ENCODE measurements at regions not wholly inside any gene's neighbourhood (a gene's known extent, or its start where the extent isn't known, plus 50 kb on each side); places are given as distances from the start of the nearest gene placed in this dataset.
"Not testable (repeated sequence)": the region's sequence is repeated elsewhere in the genome, so short reads cannot be mapped to it uniquely, and the experiment has no call there.

GRCh38 chr11:90343673-90344072, 120.8 kb upstream of the CHORDC1 start:
- peak; percentile 22 to 70 (median 61) for DNase-seq

DNA sequence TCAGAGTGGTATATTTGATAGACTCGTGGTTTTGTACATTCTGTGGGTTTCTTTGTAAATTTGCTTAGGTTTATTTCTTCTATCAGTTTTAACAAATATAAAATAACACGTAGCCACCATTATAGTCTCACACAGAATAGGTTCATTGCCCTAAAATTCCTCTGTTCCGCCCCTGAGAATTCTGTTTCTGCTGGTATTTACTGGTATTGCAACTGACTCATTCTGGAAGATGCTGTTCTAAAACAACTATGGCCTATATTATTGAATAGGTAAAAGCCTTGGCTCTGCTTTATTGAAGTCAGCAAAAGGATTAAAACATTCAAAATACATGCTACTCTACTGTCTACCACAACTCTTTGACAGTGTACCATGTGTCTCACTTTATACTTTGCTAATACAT, 119.1 kb upstream of the CHORDC1 start:
- no peak for DNase-seq

- DNase-seq: no peak
Measured at GRCh38 chr11:90332415-90332814, 109.6 kb upstream of the CHORDC1 start.

- DNase-seq: peak; percentile 5 to 24 (median 17)
Measured at GRCh38 chr11:90330632-90331031, 107.8 kb upstream of the CHORDC1 start.

DNA sequence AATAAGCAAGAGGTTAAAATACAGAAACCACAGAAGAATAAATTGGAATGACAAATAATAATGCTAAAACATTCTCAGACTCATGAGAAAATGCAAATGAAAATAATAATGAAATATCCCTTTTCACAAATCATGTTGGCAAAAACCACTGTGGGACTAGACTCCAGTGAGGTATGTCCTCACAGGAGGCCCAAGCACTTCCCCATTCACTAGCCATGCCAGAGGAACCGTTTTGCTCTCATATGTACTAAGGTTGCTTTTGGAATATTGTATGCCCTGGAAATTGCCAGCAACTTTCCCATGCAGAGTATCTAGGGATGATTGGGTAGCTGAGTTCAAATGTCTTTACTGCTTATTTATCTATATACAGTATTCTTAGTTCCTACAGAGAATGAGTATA, 106.2 kb upstream of the CHORDC1 start:
- no peak for DNase-seq

DNA sequence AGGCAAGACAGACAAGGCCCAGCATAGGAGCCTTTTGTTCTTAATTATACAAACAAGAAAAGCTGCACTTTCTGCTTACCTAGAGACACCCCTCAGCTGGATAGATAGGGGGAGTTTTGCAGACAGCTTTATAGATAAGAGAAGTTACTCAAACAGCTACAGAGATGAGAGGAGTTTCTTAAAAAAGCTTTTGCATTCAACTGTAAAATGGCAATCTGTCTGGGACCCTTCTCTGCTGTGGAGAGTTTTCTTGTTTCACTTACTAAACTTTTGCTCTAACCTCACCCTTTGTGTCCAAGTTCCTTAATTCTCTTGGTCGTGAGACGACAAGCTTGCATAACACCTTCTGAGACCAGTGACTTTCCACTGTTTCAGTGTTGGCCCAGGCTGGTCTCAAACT, 103.8 kb upstream of the CHORDC1 start:
- peak in 1 of 3 donors; percentile 5 for DNase-seq

GRCh38 chr11:90323289-90323688, 100.4 kb upstream of the CHORDC1 start:
- DNase-seq: no peak

- no peak for DNase-seq
Measured at GRCh38 chr11:90321018-90321417, 98.2 kb upstream of the CHORDC1 start.

DNA sequence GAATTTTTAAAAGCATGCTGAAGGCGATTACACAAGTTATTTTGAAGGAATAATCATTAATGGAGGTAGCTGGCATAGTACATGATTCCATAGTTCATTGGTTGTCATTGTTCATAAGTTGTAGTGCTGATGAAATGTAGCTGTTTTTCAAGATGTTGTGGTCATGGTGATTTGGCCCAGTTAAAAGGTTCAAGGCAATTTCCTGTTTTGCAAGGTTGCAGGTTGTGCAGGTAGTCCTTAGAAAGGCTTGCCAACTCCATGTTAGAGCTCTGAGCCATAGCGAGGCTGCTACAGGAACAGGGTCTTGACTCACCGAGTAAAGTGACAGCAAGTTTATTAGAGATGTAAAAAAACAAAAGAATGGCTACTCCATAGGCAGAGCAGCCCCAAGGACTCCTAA, 95.8 kb upstream of the CHORDC1 start:
- DNase-seq: no peak

GRCh38 chr11:90310210-90310609, 87.4 kb upstream of the CHORDC1 start:
- DNase-seq: no peak

GRCh38 chr11:90309693-90310092, 86.8 kb upstream of the CHORDC1 start:
- DNase-seq: no peak

DNA sequence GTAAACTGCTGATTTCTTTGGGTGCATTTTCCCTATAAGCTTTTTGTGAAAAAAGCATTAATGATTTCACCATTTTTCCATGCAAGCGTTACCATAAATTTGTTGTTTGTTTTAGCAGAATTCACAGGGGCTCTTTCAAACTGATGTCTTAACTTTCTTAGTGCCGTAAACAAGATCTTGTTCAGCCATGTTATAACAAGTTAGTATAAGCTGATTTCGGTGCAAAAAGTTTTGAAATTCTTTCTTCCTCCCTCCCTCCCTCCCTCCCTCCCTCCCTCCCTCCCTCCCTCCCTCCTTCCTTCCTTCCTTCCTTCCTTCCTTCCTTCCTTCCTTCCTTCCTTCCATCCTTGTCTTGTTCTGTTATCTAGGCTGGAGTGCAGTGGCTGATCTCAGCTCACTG, 71.7 kb upstream of the CHORDC1 start:
- DNase-seq: no peak

- DNase-seq: no peak
Measured at GRCh38 chr11:90294091-90294490, 71.2 kb upstream of the CHORDC1 start.

DNA sequence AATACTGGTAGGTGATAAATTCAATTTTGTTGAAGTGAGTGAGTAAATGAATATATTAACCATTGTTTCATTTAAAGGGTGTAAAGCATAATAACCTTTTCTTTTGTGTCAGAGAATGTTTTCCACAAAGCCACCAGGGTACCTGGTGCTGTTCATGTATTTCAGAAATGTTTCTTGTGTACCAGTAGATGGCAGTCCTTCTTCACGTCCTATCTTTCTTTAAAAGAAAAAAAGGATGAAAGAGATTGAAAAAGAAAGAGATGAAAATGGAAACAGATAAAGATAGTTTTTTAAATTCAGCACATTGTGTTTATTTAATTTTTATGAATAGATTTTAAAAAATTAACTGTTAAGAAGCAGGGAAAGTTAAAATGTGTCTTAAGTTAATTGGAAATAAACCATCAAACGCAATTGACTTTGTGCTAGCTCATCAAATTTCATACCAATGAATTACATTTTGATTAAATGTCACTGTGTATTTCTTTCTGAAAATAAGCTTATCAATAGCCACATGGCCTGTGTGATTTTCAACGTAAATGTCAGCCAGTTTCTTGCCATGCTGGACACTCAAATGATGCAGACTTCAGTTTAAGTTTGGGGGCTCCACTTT, 65.5 kb upstream of the CHORDC1 start:
- peak; percentile 13 to 54 (median 36) for DNase-seq

DNA sequence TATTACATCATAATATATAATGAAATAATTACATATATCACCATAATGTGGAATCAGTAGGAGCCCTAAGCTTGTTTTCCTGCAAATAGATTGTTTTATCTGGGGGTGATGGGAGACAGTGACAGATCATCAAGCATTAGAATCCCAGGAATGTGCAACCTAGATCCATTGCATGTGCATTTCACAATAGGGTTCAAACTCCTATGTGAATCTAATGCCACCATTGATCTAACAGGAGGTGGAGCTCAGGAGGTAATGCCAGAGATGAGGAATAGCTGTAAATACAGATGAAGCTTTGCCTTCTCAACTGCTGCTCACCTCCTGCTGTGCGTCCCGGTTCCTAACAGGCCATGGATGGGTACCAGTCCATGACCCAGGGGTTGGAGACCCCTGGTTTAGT, 63.8 kb upstream of the CHORDC1 start:
- DNase-seq: no peak

GRCh38 chr11:90284171-90284570, 61.3 kb upstream of the CHORDC1 start:
- peak in 2 of 3 donors; percentile 19 to 39 for DNase-seq

GRCh38 chr11:90282551-90283071, 59.8 kb upstream of the CHORDC1 start:
- not testable (repeated sequence) for DNase-seq

GRCh38 chr11:90274362-90274761, 51.5 kb upstream of the CHORDC1 start:
- DNase-seq: no peak
